GM23338 (cell line): ENCODE measurements at regions not wholly inside any gene's neighbourhood (a gene's known extent, or its start where the extent isn't known, plus 50 kb on each side); places are given as distances from the start of the nearest gene placed in this dataset.

Experiments used
- ATAC-seq: fragments of 200-7000 bp; cut with Tn5 transposase; 3 replicates; pipeline ENCODE4 v1.9.1; 2020
- DNase-seq: peaks from one replicate; pipeline ENCODE4 v3.0.0-alpha.2; 2015; ENCODE audit warnings: low spot score
- H2AFZ ChIP-seq: fragments of 200-600 bp; sonication (generic); 2 replicates; pipeline ENCODE4 v1.8.0; 2016; ENCODE audit warnings: antibody characterized with exemption, mild to moderate bottlenecking, moderate library complexity
- H3F3A ChIP-seq: fragments of 200-600 bp; sonication (generic); replicated peaks from 2 replicates; pipeline ENCODE4 v1.8.0; 2017; ENCODE audit warnings: antibody characterized with exemption, mixed run types, low read depth
- H3K27ac ChIP-seq: fragments of 200-600 bp; sonication (generic); 2 replicates; pipeline ENCODE4 v1.6.1; 2016; ENCODE audit warnings: low read depth
- H3K27me3 ChIP-seq: fragments of 200-600 bp; sonication (generic); 2 replicates; pipeline ENCODE4 v1.8.0; 2016; ENCODE audit warnings: mild to moderate bottlenecking, mixed run types, moderate library complexity; ENCODE audit not compliant: insufficient read depth
- H3K36me3 ChIP-seq: fragments of 200-600 bp; sonication (generic); 2 replicates; pipeline ENCODE4 v1.8.0; 2016; ENCODE audit warnings: mild to moderate bottlenecking; ENCODE audit not compliant: insufficient read depth
- H3K4me1 ChIP-seq: fragments of 200-600 bp; sonication (generic); 2 replicates; pipeline ENCODE4 v1.8.0; 2016; ENCODE audit warnings: mild to moderate bottlenecking, moderate library complexity; ENCODE audit not compliant: insufficient read depth
- H3K4me2 ChIP-seq: fragments of 200-600 bp; sonication (generic); 2 replicates; pipeline ENCODE4 v1.7.1; 2017; ENCODE audit warnings: mixed run types
- H3K4me3 ChIP-seq: fragments of 200-600 bp; sonication (generic); 2 replicates; pipeline ENCODE4 v1.6.1; 2016; ENCODE audit warnings: mixed run types
- H3K79me2 ChIP-seq: fragments of 200-600 bp; sonication (generic); replicated peaks from 2 replicates; pipeline ENCODE4 v1.8.0; 2017; ENCODE audit warnings: mild to moderate bottlenecking; ENCODE audit not compliant: insufficient read depth
- H3K9me2 ChIP-seq: fragments of 200-600 bp; sonication (generic); 2 replicates; pipeline ENCODE4 v1.8.0; 2017; ENCODE audit not compliant: insufficient read depth
- H4K20me1 ChIP-seq: fragments of 200-600 bp; sonication (generic); replicated peaks from 2 replicates; pipeline ENCODE4 v1.8.0; 2017; ENCODE audit warnings: mild to moderate bottlenecking; ENCODE audit not compliant: insufficient read depth
- H3K27ac Mint-ChIP-seq: 2 replicates; pipeline ENCODE4 v1.8.0; 2020; ENCODE audit warnings: inconsistent platforms, mild to moderate bottlenecking, moderate library complexity, mixed read lengths
- H3K27me3 Mint-ChIP-seq: 3 replicates; pipeline ENCODE4 v1.8.0; 2022; ENCODE audit warnings: low read depth, mild to moderate bottlenecking, moderate library complexity, mixed read lengths, inconsistent platforms; ENCODE audit not compliant: insufficient read depth, poor library complexity
- H3K36me3 Mint-ChIP-seq: 3 replicates; pipeline ENCODE4 v1.8.0; 2021; ENCODE audit warnings: low read depth, mild to moderate bottlenecking, inconsistent platforms, moderate library complexity, mixed read lengths
- H3K4me1 Mint-ChIP-seq: 3 replicates; pipeline ENCODE4 v1.8.0; 2020; ENCODE audit warnings: mild to moderate bottlenecking, inconsistent platforms, mixed read lengths
- H3K4me3 Mint-ChIP-seq: 3 replicates; pipeline ENCODE4 v1.8.0; 2021; ENCODE audit warnings: moderate library complexity, mild to moderate bottlenecking, inconsistent platforms, mixed read lengths
- H3K9me3 Mint-ChIP-seq: 3 replicates; pipeline ENCODE4 v1.8.0; 2020; ENCODE audit warnings: moderate library complexity, mild to moderate bottlenecking, inconsistent platforms, mixed read lengths
- EZH2 ChIP-seq: fragments of 200-600 bp; sonication (generic); IDR thresholded peaks from one replicate; pipeline ENCODE4 v1.8.0; 2017; ENCODE audit warnings: antibody characterized with exemption, mild to moderate bottlenecking, low read depth; ENCODE audit not compliant: unreplicated experiment
- EZH2phosphoT487 ChIP-seq: fragments of 200-600 bp; sonication (generic); IDR thresholded peaks from one replicate; pipeline ENCODE4 v1.8.1; 2018; ENCODE audit warnings: antibody characterized with exemption; ENCODE audit not compliant: unreplicated experiment
- JUNB ChIP-seq: IDR thresholded peaks from one replicate; pipeline ENCODE4 v1.6.1; 2016; ENCODE audit warnings: antibody characterized with exemption; ENCODE audit not compliant: unreplicated experiment
- STAT1 ChIP-seq: IDR thresholded peaks from one replicate; pipeline ENCODE4 v1.6.1; 2016; ENCODE audit warnings: antibody characterized with exemption; ENCODE audit not compliant: unreplicated experiment
- ZNF331 ChIP-seq: fragments of 250-450 bp; sonication (Bioruptor Pico); IDR thresholded peaks from 2 replicates; pipeline ENCODE4 v1.5.0; 2020; ENCODE audit warnings: low read depth, mild to moderate bottlenecking, moderate library complexity
- TF ChIP-seq, protein P1 (sequence below), 2 experiments: fragments of 200-600 bp in 1 of 2; sonication (generic) in 1 of 2; conservative IDR thresholded peaks; 2 replicates each; pipeline versions ENCODE4 v1.5.1 to v1.6.1; 2016 to 2017; ENCODE audit warnings: antibody characterized with exemption in 2 of 2, low read depth in 2 of 2, mild to moderate bottlenecking in 2 of 2, moderate library complexity in 1 of 2
- TF ChIP-seq, protein P2 (sequence below): IDR thresholded peaks from one replicate; pipeline ENCODE4 v1.6.1; 2018; ENCODE audit warnings: antibody characterized with exemption; ENCODE audit not compliant: unreplicated experiment
- TF ChIP-seq, protein P3 (sequence below): fragments of 250-450 bp; sonication (Bioruptor Pico); IDR thresholded peaks from 2 replicates; pipeline ENCODE4 v1.5.0; 2020; ENCODE audit warnings: mild to moderate bottlenecking, moderate library complexity

DNA sequence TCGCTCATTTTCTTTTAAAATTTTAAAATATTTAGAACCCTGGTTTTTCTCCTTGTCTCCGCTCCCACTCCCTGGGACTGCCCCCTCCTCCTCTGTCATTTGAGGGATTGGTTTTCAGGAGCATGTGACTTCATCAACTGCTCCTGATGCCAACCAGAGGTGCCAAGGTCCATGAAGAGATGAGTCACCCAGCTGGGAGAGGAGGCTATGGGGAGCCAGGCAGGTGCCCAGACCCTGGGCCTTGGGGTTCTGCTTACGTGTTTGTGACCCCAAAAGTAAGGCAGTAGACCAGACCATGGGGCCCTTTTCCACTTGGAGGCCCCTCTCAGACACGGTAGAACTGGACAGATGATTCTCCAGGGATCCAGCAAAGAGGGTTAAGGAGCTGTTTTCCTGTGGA is 167.0 kb downstream of the FGF18 start:
- Histone ChIP-seq H3K27me3 (no peaks in the 10 kb centered on the region), H4K20me1 (no peaks in the 10 kb centered on the region), H3K9me2 (no peaks in the 10 kb centered on the region), H3F3A (no peaks in the 10 kb centered on the region), H3K36me3 (no peaks in the 10 kb centered on the region), H3K4me3 (no peak overlapping the region), H3K4me2 (no peak overlapping the region), H3K27ac (no peak overlapping the region), H2AFZ (no peak overlapping the region), H3K79me2 (no peaks in the 10 kb centered on the region), H3K4me1 (no peaks in the 10 kb centered on the region)
- DNase-seq (no peak), ATAC-seq (no peak)
- Mint-ChIP-seq H3K4me3 (no peak overlapping the region), H3K4me1 (peaks cover 4% of the 10 kb centered on the region; the same call in 2 of the 3 replicates), H3K36me3 (no peaks in the 10 kb centered on the region), H3K27me3 (peaks cover 5% of the 10 kb centered on the region), H3K27ac (no peak overlapping the region), H3K9me3 (no peaks in the 10 kb centered on the region)
- TF ChIP-seq, protein P1, sequence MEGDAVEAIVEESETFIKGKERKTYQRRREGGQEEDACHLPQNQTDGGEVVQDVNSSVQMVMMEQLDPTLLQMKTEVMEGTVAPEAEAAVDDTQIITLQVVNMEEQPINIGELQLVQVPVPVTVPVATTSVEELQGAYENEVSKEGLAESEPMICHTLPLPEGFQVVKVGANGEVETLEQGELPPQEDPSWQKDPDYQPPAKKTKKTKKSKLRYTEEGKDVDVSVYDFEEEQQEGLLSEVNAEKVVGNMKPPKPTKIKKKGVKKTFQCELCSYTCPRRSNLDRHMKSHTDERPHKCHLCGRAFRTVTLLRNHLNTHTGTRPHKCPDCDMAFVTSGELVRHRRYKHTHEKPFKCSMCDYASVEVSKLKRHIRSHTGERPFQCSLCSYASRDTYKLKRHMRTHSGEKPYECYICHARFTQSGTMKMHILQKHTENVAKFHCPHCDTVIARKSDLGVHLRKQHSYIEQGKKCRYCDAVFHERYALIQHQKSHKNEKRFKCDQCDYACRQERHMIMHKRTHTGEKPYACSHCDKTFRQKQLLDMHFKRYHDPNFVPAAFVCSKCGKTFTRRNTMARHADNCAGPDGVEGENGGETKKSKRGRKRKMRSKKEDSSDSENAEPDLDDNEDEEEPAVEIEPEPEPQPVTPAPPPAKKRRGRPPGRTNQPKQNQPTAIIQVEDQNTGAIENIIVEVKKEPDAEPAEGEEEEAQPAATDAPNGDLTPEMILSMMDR (conservative IDR thresholded peaks at IDR 0.05; ENCODE audit: low read depth in 2 of 2) = no peak

DNA sequence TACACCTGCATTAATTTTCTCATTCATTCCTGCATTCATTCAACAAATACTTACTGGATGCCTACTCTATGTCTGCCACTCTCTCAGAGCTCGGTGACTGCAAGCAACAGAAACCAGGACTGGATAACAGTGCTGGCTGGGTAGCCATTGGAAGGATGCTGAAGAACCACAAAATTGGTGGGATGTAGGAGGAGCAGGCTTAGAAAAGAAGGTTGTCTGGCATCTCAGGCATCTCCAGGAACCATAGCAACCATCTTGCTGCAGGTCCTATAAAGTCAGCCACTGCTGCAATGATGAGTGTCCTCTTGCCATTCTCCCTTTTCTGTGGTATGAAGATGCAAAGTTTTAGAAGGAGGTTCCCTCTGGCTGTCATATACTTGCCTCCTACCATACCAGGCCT is 168.6 kb downstream of the FGF18 start:
- Mint-ChIP-seq H3K36me3 (no peaks in the 10 kb centered on the region), H3K27me3 (peaks cover 5% of the 10 kb centered on the region), H3K4me1 (peaks cover 4% of the 10 kb centered on the region; the same call in 2 of the 3 replicates), H3K4me3 (no peak overlapping the region), H3K27ac (no peak overlapping the region), H3K9me3 (no peaks in the 10 kb centered on the region)
- H3K4me1 ChIP-seq = no peaks in the 10 kb centered on the region
- no peak for ATAC-seq
- H3K9me2 ChIP-seq = no peaks in the 10 kb centered on the region
- H3K36me3 ChIP-seq = no peaks in the 10 kb centered on the region
- H3K27me3 ChIP-seq = no peaks in the 10 kb centered on the region
- no peaks in the 10 kb centered on the region for H4K20me1 ChIP-seq
- no peaks in the 10 kb centered on the region for H3F3A ChIP-seq
- no peak overlapping the region for H3K4me3 ChIP-seq
- H3K27ac ChIP-seq = no peak overlapping the region
- no peak for DNase-seq
- H3K79me2 ChIP-seq = no peaks in the 10 kb centered on the region
- no peak overlapping the region for H3K4me2 ChIP-seq
- no peak overlapping the region for H2AFZ ChIP-seq
- TF ChIP-seq, protein P2, sequence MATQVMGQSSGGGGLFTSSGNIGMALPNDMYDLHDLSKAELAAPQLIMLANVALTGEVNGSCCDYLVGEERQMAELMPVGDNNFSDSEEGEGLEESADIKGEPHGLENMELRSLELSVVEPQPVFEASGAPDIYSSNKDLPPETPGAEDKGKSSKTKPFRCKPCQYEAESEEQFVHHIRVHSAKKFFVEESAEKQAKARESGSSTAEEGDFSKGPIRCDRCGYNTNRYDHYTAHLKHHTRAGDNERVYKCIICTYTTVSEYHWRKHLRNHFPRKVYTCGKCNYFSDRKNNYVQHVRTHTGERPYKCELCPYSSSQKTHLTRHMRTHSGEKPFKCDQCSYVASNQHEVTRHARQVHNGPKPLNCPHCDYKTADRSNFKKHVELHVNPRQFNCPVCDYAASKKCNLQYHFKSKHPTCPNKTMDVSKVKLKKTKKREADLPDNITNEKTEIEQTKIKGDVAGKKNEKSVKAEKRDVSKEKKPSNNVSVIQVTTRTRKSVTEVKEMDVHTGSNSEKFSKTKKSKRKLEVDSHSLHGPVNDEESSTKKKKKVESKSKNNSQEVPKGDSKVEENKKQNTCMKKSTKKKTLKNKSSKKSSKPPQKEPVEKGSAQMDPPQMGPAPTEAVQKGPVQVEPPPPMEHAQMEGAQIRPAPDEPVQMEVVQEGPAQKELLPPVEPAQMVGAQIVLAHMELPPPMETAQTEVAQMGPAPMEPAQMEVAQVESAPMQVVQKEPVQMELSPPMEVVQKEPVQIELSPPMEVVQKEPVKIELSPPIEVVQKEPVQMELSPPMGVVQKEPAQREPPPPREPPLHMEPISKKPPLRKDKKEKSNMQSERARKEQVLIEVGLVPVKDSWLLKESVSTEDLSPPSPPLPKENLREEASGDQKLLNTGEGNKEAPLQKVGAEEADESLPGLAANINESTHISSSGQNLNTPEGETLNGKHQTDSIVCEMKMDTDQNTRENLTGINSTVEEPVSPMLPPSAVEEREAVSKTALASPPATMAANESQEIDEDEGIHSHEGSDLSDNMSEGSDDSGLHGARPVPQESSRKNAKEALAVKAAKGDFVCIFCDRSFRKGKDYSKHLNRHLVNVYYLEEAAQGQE = no peak
- TF ChIP-seq, protein P1 (conservative IDR thresholded peaks at IDR 0.05; ENCODE audit: low read depth in 2 of 2) = no peak
- no peak for TF ChIP-seq ZNF331 (CRISPR knock-in tag)
- TF ChIP-seq EZH2 = no peak
- TF ChIP-seq, protein P3, sequence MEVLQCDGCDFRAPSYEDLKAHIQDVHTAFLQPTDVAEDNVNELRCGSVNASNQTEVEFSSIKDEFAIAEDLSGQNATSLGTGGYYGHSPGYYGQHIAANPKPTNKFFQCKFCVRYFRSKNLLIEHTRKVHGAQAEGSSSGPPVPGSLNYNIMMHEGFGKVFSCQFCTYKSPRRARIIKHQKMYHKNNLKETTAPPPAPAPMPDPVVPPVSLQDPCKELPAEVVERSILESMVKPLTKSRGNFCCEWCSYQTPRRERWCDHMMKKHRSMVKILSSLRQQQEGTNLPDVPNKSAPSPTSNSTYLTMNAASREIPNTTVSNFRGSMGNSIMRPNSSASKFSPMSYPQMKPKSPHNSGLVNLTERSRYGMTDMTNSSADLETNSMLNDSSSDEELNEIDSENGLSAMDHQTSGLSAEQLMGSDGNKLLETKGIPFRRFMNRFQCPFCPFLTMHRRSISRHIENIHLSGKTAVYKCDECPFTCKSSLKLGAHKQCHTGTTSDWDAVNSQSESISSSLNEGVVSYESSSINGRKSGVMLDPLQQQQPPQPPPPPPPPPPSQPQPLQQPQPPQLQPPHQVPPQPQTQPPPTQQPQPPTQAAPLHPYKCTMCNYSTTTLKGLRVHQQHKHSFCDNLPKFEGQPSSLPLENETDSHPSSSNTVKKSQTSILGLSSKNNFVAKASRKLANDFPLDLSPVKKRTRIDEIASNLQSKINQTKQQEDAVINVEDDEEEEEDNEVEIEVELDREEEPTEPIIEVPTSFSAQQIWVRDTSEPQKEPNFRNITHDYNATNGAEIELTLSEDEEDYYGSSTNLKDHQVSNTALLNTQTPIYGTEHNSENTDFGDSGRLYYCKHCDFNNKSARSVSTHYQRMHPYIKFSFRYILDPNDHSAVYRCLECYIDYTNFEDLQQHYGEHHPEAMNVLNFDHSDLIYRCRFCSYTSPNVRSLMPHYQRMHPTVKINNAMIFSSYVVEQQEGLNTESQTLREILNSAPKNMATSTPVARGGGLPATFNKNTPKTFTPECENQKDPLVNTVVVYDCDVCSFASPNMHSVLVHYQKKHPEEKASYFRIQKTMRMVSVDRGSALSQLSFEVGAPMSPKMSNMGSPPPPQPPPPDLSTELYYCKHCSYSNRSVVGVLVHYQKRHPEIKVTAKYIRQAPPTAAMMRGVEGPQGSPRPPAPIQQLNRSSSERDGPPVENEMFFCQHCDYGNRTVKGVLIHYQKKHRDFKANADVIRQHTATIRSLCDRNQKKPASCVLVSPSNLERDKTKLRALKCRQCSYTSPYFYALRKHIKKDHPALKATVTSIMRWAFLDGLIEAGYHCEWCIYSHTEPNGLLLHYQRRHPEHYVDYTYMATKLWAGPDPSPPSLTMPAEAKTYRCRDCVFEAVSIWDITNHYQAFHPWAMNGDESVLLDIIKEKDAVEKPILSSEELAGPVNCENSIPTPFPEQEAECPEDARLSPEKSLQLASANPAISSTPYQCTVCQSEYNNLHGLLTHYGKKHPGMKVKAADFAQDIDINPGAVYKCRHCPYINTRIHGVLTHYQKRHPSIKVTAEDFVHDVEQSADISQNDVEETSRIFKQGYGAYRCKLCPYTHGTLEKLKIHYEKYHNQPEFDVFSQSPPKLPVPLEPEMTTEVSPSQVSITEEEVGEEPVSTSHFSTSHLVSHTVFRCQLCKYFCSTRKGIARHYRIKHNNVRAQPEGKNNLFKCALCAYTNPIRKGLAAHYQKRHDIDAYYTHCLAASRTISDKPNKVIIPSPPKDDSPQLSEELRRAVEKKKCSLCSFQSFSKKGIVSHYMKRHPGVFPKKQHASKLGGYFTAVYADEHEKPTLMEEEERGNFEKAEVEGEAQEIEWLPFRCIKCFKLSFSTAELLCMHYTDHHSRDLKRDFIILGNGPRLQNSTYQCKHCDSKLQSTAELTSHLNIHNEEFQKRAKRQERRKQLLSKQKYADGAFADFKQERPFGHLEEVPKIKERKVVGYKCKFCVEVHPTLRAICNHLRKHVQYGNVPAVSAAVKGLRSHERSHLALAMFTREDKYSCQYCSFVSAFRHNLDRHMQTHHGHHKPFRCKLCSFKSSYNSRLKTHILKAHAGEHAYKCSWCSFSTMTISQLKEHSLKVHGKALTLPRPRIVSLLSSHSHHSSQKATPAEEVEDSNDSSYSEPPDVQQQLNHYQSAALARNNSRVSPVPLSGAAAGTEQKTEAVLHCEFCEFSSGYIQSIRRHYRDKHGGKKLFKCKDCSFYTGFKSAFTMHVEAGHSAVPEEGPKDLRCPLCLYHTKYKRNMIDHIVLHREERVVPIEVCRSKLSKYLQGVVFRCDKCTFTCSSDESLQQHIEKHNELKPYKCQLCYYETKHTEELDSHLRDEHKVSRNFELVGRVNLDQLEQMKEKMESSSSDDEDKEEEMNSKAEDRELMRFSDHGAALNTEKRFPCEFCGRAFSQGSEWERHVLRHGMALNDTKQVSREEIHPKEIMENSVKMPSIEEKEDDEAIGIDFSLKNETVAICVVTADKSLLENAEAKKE (CRISPR knock-in tag) = no peak
- no peak for TF ChIP-seq JUNB
- TF ChIP-seq STAT1 = no peak
- no peak for TF ChIP-seq EZH2phosphoT487
